Immature natural killer cell (primary cell): ENCODE measurements at regions not wholly inside any gene's neighbourhood (a gene's known extent, or its start where the extent isn't known, plus 50 kb on each side); places are given as distances from the start of the nearest gene placed in this dataset.
"Not testable (repeated sequence)": the region's sequence is repeated elsewhere in the genome, so short reads cannot be mapped to it uniquely, and the experiment has no call there.

ENCODE experiments used
- DNase-seq, 3 donors: peaks; one replicate each; pipeline ENCODE4 v3.0.0; 2022; ENCODE audit warnings: mixed read lengths in 1 of 3
- H3K27ac Mint-ChIP-seq, 6 donors: one replicate each; pipeline ENCODE4 v1.8.0; 2020; ENCODE audit warnings: mixed read lengths in 6 of 6, mild to moderate bottlenecking in 5 of 6, inconsistent platforms in 4 of 6, moderate library complexity in 3 of 6
- H3K27me3 Mint-ChIP-seq, 3 donors: one replicate each; pipeline ENCODE4 v1.8.0; 2020 to 2021; ENCODE audit warnings: low read depth in 3 of 3, mild to moderate bottlenecking in 3 of 3, mixed read lengths in 3 of 3, moderate library complexity in 3 of 3, inconsistent platforms in 1 of 3
- H3K36me3 Mint-ChIP-seq, 3 donors: one replicate each; pipeline ENCODE4 v1.8.0; 2020; ENCODE audit warnings: mixed read lengths in 3 of 3, inconsistent platforms in 2 of 3, mild to moderate bottlenecking in 2 of 3
- H3K4me1 Mint-ChIP-seq, 2 donors: one replicate each; pipeline ENCODE4 v1.8.0; 2020; ENCODE audit warnings: inconsistent platforms in 2 of 2, mild to moderate bottlenecking in 2 of 2, mixed read lengths in 2 of 2, moderate library complexity in 1 of 2
- H3K4me3 Mint-ChIP-seq, 5 donors: one replicate each; pipeline ENCODE4 v1.8.0; 2020; ENCODE audit warnings: mild to moderate bottlenecking in 5 of 5, mixed read lengths in 5 of 5, inconsistent platforms in 3 of 5, moderate library complexity in 3 of 5
- H3K9me3 Mint-ChIP-seq, 6 donors: one replicate each; pipeline ENCODE4 v1.8.0; 2020; ENCODE audit warnings: mild to moderate bottlenecking in 6 of 6, mixed read lengths in 6 of 6, inconsistent platforms in 4 of 6, moderate library complexity in 3 of 6

- H3K4me3 Mint-ChIP-seq = no peak overlapping the region
- DNase-seq = no peak
- H3K9me3 Mint-ChIP-seq = peaks cover 0 to 22% (median 4%) of the 10 kb centered on the region in 6 donors
- no peaks in the 10 kb centered on the region for H3K4me1 Mint-ChIP-seq
- peaks cover 0 to 2% (median 0%) of the 10 kb centered on the region in 3 donors for H3K27me3 Mint-ChIP-seq
- no peaks in the 10 kb centered on the region for H3K36me3 Mint-ChIP-seq
- no peak overlapping the region for H3K27ac Mint-ChIP-seq
These were observed 207.1 kb downstream of the GABRG2 start for GRCh38 chr5:162274679-162275078.

GRCh38 chr5:162275387-162275786 is 207.8 kb downstream of the GABRG2 start:
- H3K4me1 Mint-ChIP-seq, H3K27me3 Mint-ChIP-seq, DNase-seq, H3K27ac Mint-ChIP-seq, H3K4me3 Mint-ChIP-seq, H3K36me3 Mint-ChIP-seq: not testable (repeated sequence)
- peaks cover 0 to 22% (median 4%) of the 10 kb centered on the region in 6 donors for H3K9me3 Mint-ChIP-seq

- Mint-ChIP-seq H3K36me3 (no peaks in the 10 kb centered on the region), H3K4me1 (no peaks in the 10 kb centered on the region), H3K27me3 (peaks cover 0 to 2% (median 0%) of the 10 kb centered on the region in 3 donors), H3K4me3 (no peak overlapping the region), H3K9me3 (peaks cover 2 to 17% (median 10%) of the 10 kb centered on the region in 6 donors), H3K27ac (no peak overlapping the region)
- no peak for DNase-seq
These were observed 214.6 kb downstream of the GABRG2 start for GRCh38 chr5:162282191-162282590.

GRCh38 chr5:162283609-162284008 is 216.0 kb downstream of the GABRG2 start:
- H3K27me3 Mint-ChIP-seq = no peaks in the 10 kb centered on the region
- no peak overlapping the region for H3K27ac Mint-ChIP-seq
- no peaks in the 10 kb centered on the region for H3K36me3 Mint-ChIP-seq
- no peak overlapping the region for H3K4me3 Mint-ChIP-seq
- no peaks in the 10 kb centered on the region for H3K4me1 Mint-ChIP-seq
- H3K9me3 Mint-ChIP-seq = peaks cover 3 to 23% (median 6%) of the 10 kb centered on the region in 6 donors
- no peak for DNase-seq

GRCh38 chr5:162288647-162289296 is 221.2 kb downstream of the GABRG2 start:
- Mint-ChIP-seq H3K4me3 (no peak overlapping the region), H3K9me3 (peaks cover 2 to 19% (median 8%) of the 10 kb centered on the region in 6 donors), H3K4me1 (no peaks in the 10 kb centered on the region), H3K27me3 (peaks cover 0 to 2% (median 0%) of the 10 kb centered on the region in 3 donors), H3K36me3 (no peaks in the 10 kb centered on the region), H3K27ac (no peak overlapping the region)
- no peak for DNase-seq

- DNase-seq = no peak
- Mint-ChIP-seq H3K4me1 (no peaks in the 10 kb centered on the region), H3K27ac (no peak overlapping the region), H3K27me3 (peaks cover 0 to 2% (median 0%) of the 10 kb centered on the region in 3 donors), H3K36me3 (no peaks in the 10 kb centered on the region), H3K4me3 (no peak overlapping the region), H3K9me3 (peaks cover 2 to 19% (median 8%) of the 10 kb centered on the region in 6 donors)
These were observed 221.9 kb downstream of the GABRG2 start for GRCh38 chr5:162289489-162289888.

- no peaks in the 10 kb centered on the region for H3K36me3 Mint-ChIP-seq
- H3K27me3 Mint-ChIP-seq = peaks cover 0 to 3% (median 0%) of the 10 kb centered on the region in 3 donors
- H3K27ac Mint-ChIP-seq = no peak overlapping the region
- no peaks in the 10 kb centered on the region for H3K4me1 Mint-ChIP-seq
- peaks cover 0 to 28% (median 10%) of the 10 kb centered on the region in 6 donors for H3K9me3 Mint-ChIP-seq
- no peak for DNase-seq
- H3K4me3 Mint-ChIP-seq = no peak overlapping the region
These were observed 232.2 kb downstream of the GABRG2 start for GRCh38 chr5:162299793-162300192.

GRCh38 chr5:162301356-162301755 is 233.8 kb downstream of the GABRG2 start:
- Mint-ChIP-seq H3K4me1 (no peaks in the 10 kb centered on the region), H3K27ac (no peak overlapping the region), H3K36me3 (no peaks in the 10 kb centered on the region), H3K9me3 (peaks cover 0 to 39% (median 11%) of the 10 kb centered on the region in 6 donors), H3K4me3 (no peak overlapping the region), H3K27me3 (peaks cover 0 to 3% (median 0%) of the 10 kb centered on the region in 3 donors)
- no peak for DNase-seq

GRCh38 chr5:162323466-162323865 is 255.9 kb downstream of the GABRG2 start:
- Mint-ChIP-seq H3K27me3 (peaks cover 0 to 5% (median 3%) of the 10 kb centered on the region in 3 donors), H3K36me3 (peaks cover 0 to 5% (median 0%) of the 10 kb centered on the region in 3 donors), H3K27ac (no peak overlapping the region), H3K4me1 (no peaks in the 10 kb centered on the region), H3K4me3 (no peak overlapping the region), H3K9me3 (peaks cover 4 to 53% (median 13%) of the 10 kb centered on the region in 6 donors)
- no peak for DNase-seq

GRCh38 chr5:162324328-162324727 is 256.8 kb downstream of the GABRG2 start:
- H3K27ac Mint-ChIP-seq = no peak overlapping the region
- no peaks in the 10 kb centered on the region for H3K4me1 Mint-ChIP-seq
- peaks cover 0 to 5% (median 0%) of the 10 kb centered on the region in 3 donors for H3K36me3 Mint-ChIP-seq
- no peak for DNase-seq
- peaks cover 0 to 5% (median 3%) of the 10 kb centered on the region in 3 donors for H3K27me3 Mint-ChIP-seq
- H3K9me3 Mint-ChIP-seq = peaks cover 6 to 53% (median 15%) of the 10 kb centered on the region in 6 donors
- no peak overlapping the region for H3K4me3 Mint-ChIP-seq

- Mint-ChIP-seq H3K4me1 (no peaks in the 10 kb centered on the region), H3K9me3 (peaks cover 7 to 44% (median 15%) of the 10 kb centered on the region in 6 donors), H3K36me3 (peaks cover 0 to 5% (median 0%) of the 10 kb centered on the region in 3 donors), H3K4me3 (no peak overlapping the region), H3K27ac (no peak overlapping the region), H3K27me3 (peaks cover 0 to 4% (median 4%) of the 10 kb centered on the region in 3 donors)
- no peak for DNase-seq
These were observed 257.7 kb downstream of the GABRG2 start for GRCh38 chr5:162325143-162325727.

- DNase-seq = no peak
- H3K27ac Mint-ChIP-seq = no peak overlapping the region
- H3K9me3 Mint-ChIP-seq = peaks cover 3 to 32% (median 11%) of the 10 kb centered on the region in 6 donors
- no peaks in the 10 kb centered on the region for H3K36me3 Mint-ChIP-seq
- H3K27me3 Mint-ChIP-seq = peaks cover 0 to under 1% (median 0%) of the 10 kb centered on the region in 3 donors
- no peak overlapping the region for H3K4me3 Mint-ChIP-seq
- H3K4me1 Mint-ChIP-seq = no peaks in the 10 kb centered on the region
These were observed 267.4 kb downstream of the GABRG2 start for GRCh38 chr5:162334944-162335343.

GRCh38 chr5:162360373-162360931 is 292.9 kb downstream of the GABRG2 start:
- Mint-ChIP-seq H3K9me3 (peaks cover 3 to 32% (median 8%) of the 10 kb centered on the region in 6 donors), H3K4me3 (no peak overlapping the region), H3K4me1 (no peaks in the 10 kb centered on the region), H3K27me3 (peaks cover 0 to 7% (median 2%) of the 10 kb centered on the region in 3 donors), H3K36me3 (no peaks in the 10 kb centered on the region), H3K27ac (no peak overlapping the region)
- DNase-seq = no peak

GRCh38 chr5:162372256-162372655 is 304.7 kb downstream of the GABRG2 start:
- no peaks in the 10 kb centered on the region for H3K27me3 Mint-ChIP-seq
- H3K4me3 Mint-ChIP-seq = no peak overlapping the region
- no peaks in the 10 kb centered on the region for H3K36me3 Mint-ChIP-seq
- H3K27ac Mint-ChIP-seq = no peak overlapping the region
- DNase-seq = no peak
- peaks cover 7 to 50% (median 16%) of the 10 kb centered on the region in 6 donors for H3K9me3 Mint-ChIP-seq
- H3K4me1 Mint-ChIP-seq = no peaks in the 10 kb centered on the region
